ENCODE measurements at regions not wholly inside any gene's neighbourhood (a gene's known extent, or its start where the extent isn't known, plus 50 kb on each side); places are given as distances from the start of the nearest gene placed in this dataset.

DNA sequence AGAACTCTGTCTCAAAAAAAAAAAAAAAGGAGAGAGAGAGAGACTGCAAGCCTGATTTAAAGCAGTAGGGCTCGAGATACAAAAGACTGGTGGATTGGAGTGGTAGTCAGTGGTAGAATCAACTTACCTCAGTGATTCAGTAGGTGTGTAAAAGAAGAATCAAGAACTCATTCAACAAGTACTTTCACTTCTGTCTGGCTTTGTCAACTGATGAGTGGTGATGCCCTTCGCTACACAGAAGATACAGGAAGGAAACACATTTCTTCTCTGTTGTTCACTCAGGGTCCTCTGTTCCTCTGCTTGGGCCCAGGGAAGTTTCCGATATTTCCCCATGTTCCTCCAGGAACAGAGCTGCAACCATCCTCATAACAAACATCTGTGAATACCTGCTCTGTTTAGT, 68.6 kb upstream of the COG2 start:
- Histone ChIP-seq H3K4me3 (no peak overlapping the region), H3K27me3 (no peaks in the 10 kb centered on the region), H3K9me3 (ENCODE audit: low read depth) (no peaks in the 10 kb centered on the region), H3K27ac (no peak overlapping the region), H3K4me1 (ENCODE audit: low read depth) (no peaks in the 10 kb centered on the region), H3K36me3 (no peaks in the 10 kb centered on the region)
- TF ChIP-seq, protein P1, sequence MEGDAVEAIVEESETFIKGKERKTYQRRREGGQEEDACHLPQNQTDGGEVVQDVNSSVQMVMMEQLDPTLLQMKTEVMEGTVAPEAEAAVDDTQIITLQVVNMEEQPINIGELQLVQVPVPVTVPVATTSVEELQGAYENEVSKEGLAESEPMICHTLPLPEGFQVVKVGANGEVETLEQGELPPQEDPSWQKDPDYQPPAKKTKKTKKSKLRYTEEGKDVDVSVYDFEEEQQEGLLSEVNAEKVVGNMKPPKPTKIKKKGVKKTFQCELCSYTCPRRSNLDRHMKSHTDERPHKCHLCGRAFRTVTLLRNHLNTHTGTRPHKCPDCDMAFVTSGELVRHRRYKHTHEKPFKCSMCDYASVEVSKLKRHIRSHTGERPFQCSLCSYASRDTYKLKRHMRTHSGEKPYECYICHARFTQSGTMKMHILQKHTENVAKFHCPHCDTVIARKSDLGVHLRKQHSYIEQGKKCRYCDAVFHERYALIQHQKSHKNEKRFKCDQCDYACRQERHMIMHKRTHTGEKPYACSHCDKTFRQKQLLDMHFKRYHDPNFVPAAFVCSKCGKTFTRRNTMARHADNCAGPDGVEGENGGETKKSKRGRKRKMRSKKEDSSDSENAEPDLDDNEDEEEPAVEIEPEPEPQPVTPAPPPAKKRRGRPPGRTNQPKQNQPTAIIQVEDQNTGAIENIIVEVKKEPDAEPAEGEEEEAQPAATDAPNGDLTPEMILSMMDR (IDR thresholded peaks at IDR 0.05; ENCODE audit: low read depth, low read length) = no peak
- no peak for DNase-seq (ENCODE audit: low read depth in 1 of 2, low spot score in 1 of 2)

DNA sequence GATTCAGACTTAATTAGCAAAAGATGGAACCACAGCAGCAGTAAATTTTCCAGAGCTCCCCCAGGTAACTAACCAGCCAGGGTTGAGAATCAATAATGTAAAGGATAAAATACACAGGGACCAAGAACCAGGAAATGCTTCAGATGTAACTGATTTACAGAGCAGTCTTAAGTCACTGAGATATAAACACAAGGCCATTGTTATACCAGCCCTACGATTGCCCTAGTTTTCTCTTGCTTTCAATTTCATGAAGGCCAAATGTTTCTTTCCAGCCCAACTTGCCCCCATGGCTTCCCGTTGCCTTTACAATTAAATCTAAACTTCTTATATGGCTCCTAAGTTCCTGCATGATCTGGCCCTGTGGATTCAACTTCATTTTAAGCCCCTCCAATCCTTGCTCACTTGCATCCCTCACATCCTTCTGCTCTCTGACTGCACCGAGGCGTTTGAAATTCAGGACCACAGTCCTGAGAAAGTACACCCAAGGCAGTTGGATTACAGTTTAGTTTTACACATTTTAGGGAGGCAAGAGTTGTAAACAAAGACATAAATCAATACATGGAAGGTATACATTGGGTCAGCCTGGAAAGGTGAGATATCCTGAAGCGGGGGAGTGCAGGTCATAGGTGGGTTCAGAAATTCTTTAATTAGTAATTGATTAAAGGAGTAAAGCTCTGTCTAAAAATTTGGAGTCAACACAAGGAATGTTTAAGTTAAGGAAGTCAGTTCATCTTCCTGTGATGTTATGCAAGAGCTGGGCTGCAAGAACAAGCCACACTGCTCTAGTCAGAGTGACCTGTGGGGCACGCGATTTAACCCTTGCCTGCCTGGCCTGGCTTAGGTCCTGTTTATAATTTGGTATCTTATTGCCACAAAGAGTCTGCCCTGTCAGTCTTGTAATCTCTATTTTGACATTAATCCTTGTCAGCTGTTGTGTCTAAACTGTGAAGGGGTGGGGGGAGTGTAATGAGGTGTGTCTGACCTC, 69.9 kb upstream of the COG2 start:
- Histone ChIP-seq H3K27me3 (no peaks in the 10 kb centered on the region), H3K9me3 (ENCODE audit: low read depth) (no peaks in the 10 kb centered on the region), H3K4me1 (ENCODE audit: low read depth) (no peaks in the 10 kb centered on the region), H3K4me3 (no peak overlapping the region), H3K27ac (no peak overlapping the region), H3K36me3 (no peaks in the 10 kb centered on the region)
- TF ChIP-seq, protein P1 (IDR thresholded peaks at IDR 0.05; ENCODE audit: low read depth, low read length) = no peak
- peak in 1 of 2 donors; percentile 48 for DNase-seq (ENCODE audit: low read depth in 1 of 2, low spot score in 1 of 2)

DNA sequence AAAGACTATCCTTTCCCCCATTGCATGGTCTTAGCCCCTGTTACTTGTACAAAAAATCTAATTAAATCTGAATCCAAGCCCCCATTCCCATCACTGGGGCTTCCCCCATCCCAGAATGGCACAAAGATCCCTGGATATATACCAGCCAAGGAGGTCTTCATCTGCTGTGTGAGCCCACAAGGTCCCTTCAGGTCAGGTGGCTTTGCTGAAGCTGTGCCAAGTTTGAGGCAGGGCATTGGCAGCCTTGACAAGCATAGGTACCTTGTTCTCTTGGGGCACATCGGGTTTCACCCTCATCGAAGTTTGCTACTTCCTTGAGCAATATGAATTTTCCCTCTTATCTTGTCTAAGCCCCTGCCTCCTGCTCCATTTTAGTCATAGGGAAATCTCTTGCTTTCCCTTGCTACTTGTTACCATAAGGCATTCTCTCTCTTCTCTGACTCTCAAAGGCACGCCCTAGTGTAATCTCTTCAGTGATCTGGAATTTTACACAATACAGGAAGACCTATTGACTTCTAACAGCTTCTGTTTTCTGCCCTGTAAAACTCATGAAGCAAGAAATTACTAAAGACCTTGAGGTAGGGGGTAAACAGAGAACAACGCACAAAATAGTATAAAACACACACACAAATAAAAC, 71.4 kb upstream of the COG2 start:
- no peak for DNase-seq (ENCODE audit: low read depth in 1 of 2, low spot score in 1 of 2)
- no peaks in the 10 kb centered on the region for H3K27me3 ChIP-seq
- no peaks in the 10 kb centered on the region for H3K4me1 ChIP-seq (ENCODE audit: low read depth)
- H3K27ac ChIP-seq = no peak overlapping the region
- no peaks in the 10 kb centered on the region for H3K9me3 ChIP-seq (ENCODE audit: low read depth)
- TF ChIP-seq, protein P1 (IDR thresholded peaks at IDR 0.05; ENCODE audit: low read depth, low read length) = no peak
- H3K4me3 ChIP-seq = no peak overlapping the region
- no peaks in the 10 kb centered on the region for H3K36me3 ChIP-seq

DNA sequence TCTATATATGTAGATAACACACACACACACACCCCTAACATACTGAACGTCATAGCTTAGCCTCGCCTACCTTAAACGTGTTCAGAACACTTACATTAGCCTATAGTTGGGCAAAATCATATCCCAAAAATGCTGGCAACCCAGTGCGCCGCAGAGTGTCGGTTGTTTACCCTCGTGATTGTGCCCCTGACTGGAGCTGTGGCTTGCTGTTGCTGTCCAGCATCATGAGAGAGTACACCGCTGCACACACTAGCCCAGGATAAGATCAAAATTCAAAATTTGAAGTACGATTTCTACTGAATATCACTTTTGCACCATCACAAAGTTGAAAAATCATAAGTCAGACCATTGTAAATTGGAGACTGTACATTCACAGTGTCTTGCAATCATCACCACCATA, 73.1 kb upstream of the COG2 start:
- Histone ChIP-seq H3K4me3 (no peak overlapping the region), H3K27me3 (no peaks in the 10 kb centered on the region), H3K27ac (no peak overlapping the region), H3K36me3 (no peaks in the 10 kb centered on the region), H3K4me1 (ENCODE audit: low read depth) (no peaks in the 10 kb centered on the region), H3K9me3 (ENCODE audit: low read depth) (no peaks in the 10 kb centered on the region)
- DNase-seq (ENCODE audit: low read depth in 1 of 2, low spot score in 1 of 2) = no peak
- TF ChIP-seq, protein P1 (IDR thresholded peaks at IDR 0.05; ENCODE audit: low read depth, low read length) = no peak

DNA sequence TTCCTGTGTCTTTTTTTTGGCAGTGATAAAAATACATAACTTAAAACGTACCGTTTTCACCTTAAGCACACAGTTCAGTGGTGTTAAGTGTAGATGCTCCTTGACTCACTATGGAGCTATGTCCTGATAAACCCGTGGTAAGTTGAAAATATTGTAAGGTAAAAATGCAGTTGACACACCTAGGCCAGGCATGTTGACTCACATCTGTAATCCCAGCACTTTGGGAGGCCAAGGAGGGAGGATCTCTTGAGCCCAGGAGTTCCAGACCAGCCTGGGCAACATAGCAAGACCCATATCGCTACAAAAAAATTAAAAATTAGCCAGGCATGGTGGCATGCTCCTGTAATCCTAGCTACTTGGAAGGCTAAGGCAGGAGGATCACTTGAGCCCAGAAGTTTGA, 73.6 kb upstream of the COG2 start:
- no peak overlapping the region for H3K4me3 ChIP-seq
- no peaks in the 10 kb centered on the region for H3K4me1 ChIP-seq (ENCODE audit: low read depth)
- TF ChIP-seq, protein P1 (IDR thresholded peaks at IDR 0.05; ENCODE audit: low read depth, low read length) = no peak
- H3K27me3 ChIP-seq = no peaks in the 10 kb centered on the region
- H3K27ac ChIP-seq = no peak overlapping the region
- H3K9me3 ChIP-seq (ENCODE audit: low read depth) = no peaks in the 10 kb centered on the region
- DNase-seq (ENCODE audit: low read depth in 1 of 2, low spot score in 1 of 2) = no peak
- H3K36me3 ChIP-seq = no peaks in the 10 kb centered on the region
